Aorta (tissue), 5 donors: ENCODE measurements at regions not wholly inside any gene's neighbourhood (a gene's known extent, or its start where the extent isn't known, plus 50 kb on each side); places are given as distances from the start of the nearest gene placed in this dataset.

Experiments
- ATAC-seq: fragments of 200-7000 bp; cut with Tn5 transposase; one replicate; pipeline ENCODE4 v1.9.1; 2022; ENCODE audit warnings: moderate library complexity; ENCODE audit not compliant: low FRiP score
- DNase-seq, 2 donors: peaks; one replicate each; pipeline ENCODE4 v3.0.0-alpha.2; 2020
- H3K27ac ChIP-seq, 2 donors: one replicate each; pipeline ENCODE4 v1.5.1; 2013; ENCODE audit warnings: low read length in 2 of 2, mild to moderate bottlenecking in 2 of 2, moderate library complexity in 2 of 2, control low read depth in 1 of 2, inconsistent platforms in 1 of 2, low read depth in 1 of 2
- H3K27me3 ChIP-seq, 2 donors: one replicate each; pipeline ENCODE4 v1.6.1; 2013; ENCODE audit warnings: control low read depth in 1 of 2, low read length in 1 of 2, mild to moderate bottlenecking in 1 of 2, moderate library complexity in 1 of 2; ENCODE audit not compliant: insufficient read depth in 2 of 2, control insufficient read depth in 1 of 2
- H3K36me3 ChIP-seq, 2 donors: one replicate each; pipeline ENCODE4 v1.6.1; 2013; ENCODE audit warnings: control low read depth in 1 of 2, low read length in 1 of 2, mild to moderate bottlenecking in 1 of 2; ENCODE audit not compliant: insufficient read depth in 2 of 2, control insufficient read depth in 1 of 2
- H3K4me1 ChIP-seq, 2 donors: one replicate each; pipeline ENCODE4 v1.6.1; 2013; ENCODE audit warnings: low read length in 2 of 2, control low read depth in 1 of 2, mild to moderate bottlenecking in 1 of 2, moderate library complexity in 1 of 2; ENCODE audit not compliant: insufficient read depth in 2 of 2, control insufficient read depth in 1 of 2
- H3K4me3 ChIP-seq, 2 donors: one replicate each; pipeline ENCODE4 v1.5.1; 2013; ENCODE audit warnings: low read length in 2 of 2, control low read depth in 1 of 2, mild to moderate bottlenecking in 1 of 2
- H3K9me3 ChIP-seq: one replicate; pipeline ENCODE4 v1.6.1; 2013; ENCODE audit warnings: mild to moderate bottlenecking, low read length; ENCODE audit not compliant: control insufficient read depth
- WGBS, 2 donors: extraction: QIAGEN DNeasy Blood & Tissue Kit; methylation state at CpG; one replicate each; pipeline ENCODE4 v1.1.7; 2013; 5-methylcytosine and 5-hydroxymethylcytosine counted together
- intact Hi-C, 2 donors: fragments of 100-400 bp; cut with DNase I; formaldehyde crosslinking; loops; one replicate each; pipeline versions ENCODE4 v1.14.2 to v1.15.0; 2022
- donor health status: healthy with polysubstance abuse.
- donor health status: Bipolar disorder and iron deficiency.
- donor health status: DM: no; HTN: no; CAD: no.
- donor health status: DM: no; HTN: no; CAD: no.
- donor health status: DM: yes; HTN: yes; CAD: no.

DNA sequence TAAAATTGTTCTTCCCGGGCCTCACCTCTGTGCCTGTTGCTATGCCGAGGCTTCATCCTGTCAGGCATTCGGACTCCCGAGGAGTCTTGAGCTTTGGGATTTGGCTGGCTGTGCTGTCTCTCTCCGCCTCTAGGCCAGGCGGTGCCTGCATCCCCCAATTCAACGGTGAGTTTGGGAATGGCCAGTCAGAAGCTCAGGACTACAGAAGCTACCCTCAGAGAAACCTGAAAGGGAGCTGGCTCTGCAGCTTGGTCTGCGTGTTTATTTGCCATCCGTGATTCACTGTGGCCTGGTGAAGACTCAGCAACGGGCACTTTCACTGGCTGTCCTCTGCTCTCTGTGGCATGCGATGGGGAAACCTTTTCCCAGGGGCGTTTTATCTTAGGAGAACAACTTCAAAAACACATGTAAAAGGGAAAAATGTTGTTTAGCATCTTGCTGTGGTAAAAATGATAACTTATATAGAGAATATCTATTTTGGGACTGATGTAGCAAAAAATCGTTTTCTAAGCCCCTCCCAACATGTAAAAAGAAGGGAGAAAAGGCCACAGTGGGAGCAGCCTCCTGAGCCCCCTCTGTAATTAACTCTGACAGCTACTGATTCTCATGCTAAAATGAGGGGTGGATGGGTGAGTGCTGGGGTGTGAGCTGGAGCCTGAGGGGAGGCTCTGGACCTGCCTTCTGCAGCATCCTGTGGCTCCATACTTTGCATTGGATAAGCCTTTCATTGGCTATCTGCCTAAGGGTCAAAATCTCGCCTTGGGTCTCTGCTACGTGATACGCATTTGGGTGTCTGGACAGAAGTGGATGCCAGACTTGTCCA is 103.4 kb upstream of the KLHL25 start:
- Histone ChIP-seq H3K27ac (no peak overlapping the region), H3K4me3 (no peak overlapping the region), H3K27me3 (no peaks in the 10 kb centered on the region), H3K36me3 (no peaks in the 10 kb centered on the region), H3K9me3 (no peaks in the 10 kb centered on the region), H3K4me1 (no peaks in the 10 kb centered on the region)
- WGBS, 2 donors: 28 to 29% methylated on average over 16 of the region's 16 CpGs
- intact Hi-C loops: no loop called here
- ATAC-seq (no peak), DNase-seq (no peak)

DNA sequence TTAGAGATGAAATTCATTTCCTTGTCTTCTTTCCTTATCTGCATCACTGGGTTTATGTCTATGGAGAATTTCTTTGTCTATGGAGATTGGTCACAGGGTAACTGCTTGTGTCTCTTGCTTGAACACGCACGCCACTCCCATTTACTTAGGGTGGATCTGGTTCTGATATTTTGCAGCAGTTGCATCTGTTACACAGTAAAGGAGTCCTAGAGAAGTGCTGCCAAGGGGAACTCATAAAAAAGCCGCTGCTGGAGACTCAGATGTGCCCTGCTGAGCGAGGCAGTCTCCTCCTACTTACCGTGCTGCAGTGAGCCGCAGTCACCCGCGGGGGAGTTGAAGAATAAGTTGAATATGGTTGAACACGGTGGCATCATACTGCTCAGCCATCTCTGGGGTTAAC is 105.2 kb upstream of the KLHL25 start:
- Histone ChIP-seq H3K36me3 (no peaks in the 10 kb centered on the region), H3K9me3 (no peaks in the 10 kb centered on the region), H3K27me3 (no peaks in the 10 kb centered on the region), H3K27ac (no peak overlapping the region), H3K4me3 (no peak overlapping the region), H3K4me1 (no peaks in the 10 kb centered on the region)
- DNase-seq (no peak), ATAC-seq (no peak)
- 39 to 44% methylated on average over 9 of the region's 9 CpGs for WGBS, 2 donors
- intact Hi-C loops: no loop called here

GRCh38 chr15:85905751-85906450 is 111.2 kb upstream of the KLHL25 start:
- no peak for ATAC-seq
- H3K4me3 ChIP-seq: no peak overlapping the region
- intact Hi-C loops: no loop called here
- no peaks in the 10 kb centered on the region for H3K36me3 ChIP-seq
- 27 to 44% methylated on average over 12 of the region's 12 CpGs for WGBS, 2 donors
- H3K27me3 ChIP-seq: no peaks in the 10 kb centered on the region
- H3K4me1 ChIP-seq: no peaks in the 10 kb centered on the region
- DNase-seq: no peak
- no peak overlapping the region for H3K27ac ChIP-seq
- no peaks in the 10 kb centered on the region for H3K9me3 ChIP-seq

- 18 to 31% methylated on average over 2 of the region's 2 CpGs for WGBS, 2 donors
- DNase-seq (no peak), ATAC-seq (no peak)
- intact Hi-C loops: no loop called here
- H3K4me3 ChIP-seq: no peak overlapping the region
- H3K36me3 ChIP-seq: no peaks in the 10 kb centered on the region
- no peaks in the 10 kb centered on the region for H3K27me3 ChIP-seq
- no peak overlapping the region for H3K27ac ChIP-seq
- no peaks in the 10 kb centered on the region for H3K9me3 ChIP-seq
- H3K4me1 ChIP-seq: no peaks in the 10 kb centered on the region
Measured at GRCh38 chr15:85906640-85907039, 111.9 kb upstream of the KLHL25 start.

DNA sequence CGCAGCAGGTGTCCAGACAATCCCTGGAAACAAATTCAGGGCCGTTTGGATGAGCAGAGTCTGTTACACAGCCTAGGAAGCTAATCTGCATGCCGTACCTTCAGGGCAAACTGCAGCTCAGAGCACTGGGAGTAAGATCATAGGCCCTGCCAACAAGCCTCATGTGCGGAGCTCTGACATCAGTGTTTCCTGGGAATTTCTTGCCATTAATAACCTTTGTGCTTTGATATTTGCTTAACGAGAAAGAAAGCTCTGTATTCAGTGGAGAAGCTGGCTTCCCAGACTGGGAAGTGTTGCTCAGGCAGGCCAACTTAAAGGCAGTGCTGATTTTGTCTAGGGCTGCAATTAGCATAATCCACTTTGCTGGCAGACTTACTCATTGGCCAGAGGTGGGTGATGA is 116.1 kb upstream of the KLHL25 start:
- H3K27ac ChIP-seq: no peak overlapping the region
- ATAC-seq (no peak), DNase-seq (no peak)
- WGBS, 2 donors: 31 to 32% methylated on average over 5 of the region's 5 CpGs
- H3K4me3 ChIP-seq: no peak overlapping the region
- H3K36me3 ChIP-seq: no peaks in the 10 kb centered on the region
- intact Hi-C loops: no loop called here
- H3K27me3 ChIP-seq: peaks cover 0 to 2% of the 10 kb centered on the region in 2 donors
- no peaks in the 10 kb centered on the region for H3K9me3 ChIP-seq
- H3K4me1 ChIP-seq: no peaks in the 10 kb centered on the region

- no peak overlapping the region for H3K27ac ChIP-seq
- 44 to 56% methylated on average over 2 of the region's 2 CpGs for WGBS, 2 donors
- H3K27me3 ChIP-seq: peaks cover 0 to 4% of the 10 kb centered on the region in 2 donors
- H3K4me3 ChIP-seq: no peak overlapping the region
- H3K9me3 ChIP-seq: no peaks in the 10 kb centered on the region
- ATAC-seq (no peak), DNase-seq (no peak)
- H3K36me3 ChIP-seq: no peaks in the 10 kb centered on the region
- intact Hi-C loops: no loop called here
- no peaks in the 10 kb centered on the region for H3K4me1 ChIP-seq
Measured at GRCh38 chr15:85913461-85913860, 118.7 kb upstream of the KLHL25 start.

GRCh38 chr15:85920956-85921355 is 126.2 kb upstream of the KLHL25 start:
- Histone ChIP-seq H3K4me1 (no peaks in the 10 kb centered on the region), H3K4me3 (no peak overlapping the region), H3K27me3 (peaks cover 0 to 2% of the 10 kb centered on the region in 2 donors), H3K27ac (no peak overlapping the region), H3K9me3 (peaks cover 1% of the 10 kb centered on the region), H3K36me3 (no peaks in the 10 kb centered on the region)
- intact Hi-C loops: no loop called here
- 70 to 77% methylated on average over 5 of the region's 5 CpGs for WGBS, 2 donors
- DNase-seq (no peak), ATAC-seq (no peak)

DNA sequence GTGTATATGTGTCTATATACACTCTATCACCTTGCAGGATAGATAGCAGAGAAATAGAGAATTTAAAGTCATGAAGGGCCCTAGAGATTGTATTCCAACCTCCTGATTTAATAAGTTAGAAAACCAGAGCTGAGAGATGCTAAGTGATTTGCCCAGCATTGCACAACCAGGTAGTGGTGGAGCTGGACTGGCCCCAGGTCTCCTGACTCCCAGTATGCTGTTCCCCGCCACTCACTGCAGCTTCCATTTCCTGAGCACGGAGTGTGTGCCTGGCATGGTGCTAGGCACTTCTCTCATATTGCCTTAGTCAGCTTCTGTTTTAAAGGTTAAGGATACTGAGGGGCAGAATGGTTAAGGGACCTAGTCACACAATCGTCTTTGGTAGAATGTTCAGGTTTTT is 129.4 kb upstream of the KLHL25 start:
- ATAC-seq (no peak), DNase-seq (no peak)
- no peaks in the 10 kb centered on the region for H3K4me1 ChIP-seq
- no peaks in the 10 kb centered on the region for H3K36me3 ChIP-seq
- intact Hi-C loops: no loop called here
- H3K27ac ChIP-seq: no peak overlapping the region
- H3K9me3 ChIP-seq: peaks cover 1% of the 10 kb centered on the region
- no peaks in the 10 kb centered on the region for H3K27me3 ChIP-seq
- no peak overlapping the region for H3K4me3 ChIP-seq
- 80 to 83% methylated on average over 3 of the region's 3 CpGs for WGBS, 2 donors
